MM.1S (cell line): ENCODE measurements at regions not wholly inside any gene's neighbourhood (a gene's known extent, or its start where the extent isn't known, plus 50 kb on each side); places are given as distances from the start of the nearest gene placed in this dataset.

Experiments
- EZH2 ChIP-seq: fragments of 300-600 bp; sonication (generic); optimal IDR thresholded peaks from 2 replicates; pipeline ENCODE3; 2017; ENCODE audit warnings: low read depth, mild to moderate bottlenecking, antibody characterized with exemption, low read length, mixed read lengths
- EZH2phosphoT487 ChIP-seq: fragments of 300-600 bp; sonication (generic); IDR thresholded peaks from 2 replicates; pipeline ENCODE4 v1.6.1; 2018; ENCODE audit warnings: antibody characterized with exemption, low read length
- TF ChIP-seq, protein P1 (sequence below): fragments of 300-600 bp; sonication (generic); IDR thresholded peaks from 2 replicates; pipeline ENCODE4 v1.5.1; 2016; ENCODE audit warnings: antibody characterized with exemption, low read length, mixed read lengths

DNA sequence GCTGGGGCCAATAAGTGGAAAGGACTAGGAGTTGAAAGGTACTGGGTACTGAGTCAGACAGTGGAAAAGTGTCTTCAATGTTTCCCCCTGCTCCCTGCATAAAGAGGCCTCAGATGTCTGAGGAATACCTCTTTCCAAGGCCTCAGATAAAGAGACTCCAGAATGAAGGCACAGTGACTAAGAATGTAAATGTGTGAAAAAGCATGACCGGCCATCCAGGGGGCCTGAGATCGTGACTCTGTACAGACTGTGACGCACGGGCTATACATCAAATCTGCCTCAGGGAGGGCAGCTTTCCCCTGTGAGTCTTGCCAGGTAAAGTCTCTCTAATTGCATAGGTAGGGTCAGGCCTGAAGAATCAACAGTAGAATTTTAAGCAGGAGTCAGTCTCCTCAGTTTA is 1690.5 kb downstream of the KCNT2 start:
- TF ChIP-seq, protein P1, sequence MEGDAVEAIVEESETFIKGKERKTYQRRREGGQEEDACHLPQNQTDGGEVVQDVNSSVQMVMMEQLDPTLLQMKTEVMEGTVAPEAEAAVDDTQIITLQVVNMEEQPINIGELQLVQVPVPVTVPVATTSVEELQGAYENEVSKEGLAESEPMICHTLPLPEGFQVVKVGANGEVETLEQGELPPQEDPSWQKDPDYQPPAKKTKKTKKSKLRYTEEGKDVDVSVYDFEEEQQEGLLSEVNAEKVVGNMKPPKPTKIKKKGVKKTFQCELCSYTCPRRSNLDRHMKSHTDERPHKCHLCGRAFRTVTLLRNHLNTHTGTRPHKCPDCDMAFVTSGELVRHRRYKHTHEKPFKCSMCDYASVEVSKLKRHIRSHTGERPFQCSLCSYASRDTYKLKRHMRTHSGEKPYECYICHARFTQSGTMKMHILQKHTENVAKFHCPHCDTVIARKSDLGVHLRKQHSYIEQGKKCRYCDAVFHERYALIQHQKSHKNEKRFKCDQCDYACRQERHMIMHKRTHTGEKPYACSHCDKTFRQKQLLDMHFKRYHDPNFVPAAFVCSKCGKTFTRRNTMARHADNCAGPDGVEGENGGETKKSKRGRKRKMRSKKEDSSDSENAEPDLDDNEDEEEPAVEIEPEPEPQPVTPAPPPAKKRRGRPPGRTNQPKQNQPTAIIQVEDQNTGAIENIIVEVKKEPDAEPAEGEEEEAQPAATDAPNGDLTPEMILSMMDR: no peak
- TF ChIP-seq EZH2phosphoT487 (no peak), EZH2 (no peak)
